Peyer's patch (tissue), 4 donors: ENCODE measurements at regions not wholly inside any gene's neighbourhood (a gene's known extent, or its start where the extent isn't known, plus 50 kb on each side); places are given as distances from the start of the nearest gene placed in this dataset.

Source experiments
- POLR2A ChIP-seq, 2 donors: fragments of 450-650 bp; IDR thresholded peaks; one replicate each; pipeline ENCODE4 v1.5.1; 2017; ENCODE audit warnings: antibody characterized with exemption in 2 of 2, mild to moderate bottlenecking in 2 of 2, moderate library complexity in 2 of 2
- TF ChIP-seq, protein P1 (sequence below), 6 experiments: fragments of 450-650 bp in 4 of 6; fragments of 200-600 bp in 2 of 6; sonication (generic) in 1 of 6; IDR thresholded peaks; one replicate each; pipeline ENCODE4 v1.5.1; 2017 to 2019; ENCODE audit warnings: antibody characterized with exemption in 6 of 6, mild to moderate bottlenecking in 3 of 6, moderate library complexity in 1 of 6

DNA sequence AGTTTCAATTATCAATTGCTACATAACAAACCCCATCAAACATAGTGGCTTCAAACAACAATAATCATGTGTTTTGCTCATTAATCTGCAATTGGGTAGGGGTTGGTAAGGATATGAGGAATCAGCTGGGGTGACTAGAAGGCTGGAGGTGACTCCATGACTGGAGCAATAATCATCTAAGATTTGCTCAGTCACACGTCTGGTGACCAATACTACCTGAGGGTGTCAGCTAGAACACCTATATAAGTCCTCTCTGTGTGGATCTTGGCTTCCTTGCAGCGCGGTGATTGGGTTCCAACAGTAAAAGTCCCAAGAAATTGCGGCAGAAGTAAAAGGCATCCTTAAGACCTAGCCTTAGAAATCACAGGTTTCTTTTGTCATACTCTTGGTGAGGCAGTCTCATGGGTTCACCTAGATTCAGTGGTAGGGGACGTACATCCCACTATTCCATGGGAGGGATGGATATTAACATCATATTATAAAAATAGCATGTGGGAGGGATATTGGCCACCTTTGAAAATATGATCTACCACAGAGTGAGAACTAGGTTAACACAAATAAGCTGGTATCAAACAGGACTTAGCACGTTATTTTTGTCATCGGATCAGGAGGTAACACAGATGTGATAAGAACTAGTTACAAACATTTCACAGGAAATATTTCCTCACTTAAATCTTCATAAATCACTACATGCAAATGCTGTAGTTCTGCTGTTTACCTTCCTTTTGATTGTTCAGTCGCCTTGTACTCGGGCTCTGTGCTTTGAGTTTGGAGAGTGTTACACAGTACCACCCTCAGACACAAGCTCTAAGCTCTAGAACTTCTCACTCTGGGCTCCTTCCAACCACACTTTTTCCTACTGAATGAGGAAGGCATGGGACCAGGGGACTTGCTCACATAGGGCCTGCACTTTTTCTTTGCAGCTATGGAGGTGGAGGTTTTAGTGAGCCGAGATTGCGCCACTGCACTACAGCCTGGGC lies 78.3 kb downstream of the LARP7 start:
- TF ChIP-seq, protein P1, sequence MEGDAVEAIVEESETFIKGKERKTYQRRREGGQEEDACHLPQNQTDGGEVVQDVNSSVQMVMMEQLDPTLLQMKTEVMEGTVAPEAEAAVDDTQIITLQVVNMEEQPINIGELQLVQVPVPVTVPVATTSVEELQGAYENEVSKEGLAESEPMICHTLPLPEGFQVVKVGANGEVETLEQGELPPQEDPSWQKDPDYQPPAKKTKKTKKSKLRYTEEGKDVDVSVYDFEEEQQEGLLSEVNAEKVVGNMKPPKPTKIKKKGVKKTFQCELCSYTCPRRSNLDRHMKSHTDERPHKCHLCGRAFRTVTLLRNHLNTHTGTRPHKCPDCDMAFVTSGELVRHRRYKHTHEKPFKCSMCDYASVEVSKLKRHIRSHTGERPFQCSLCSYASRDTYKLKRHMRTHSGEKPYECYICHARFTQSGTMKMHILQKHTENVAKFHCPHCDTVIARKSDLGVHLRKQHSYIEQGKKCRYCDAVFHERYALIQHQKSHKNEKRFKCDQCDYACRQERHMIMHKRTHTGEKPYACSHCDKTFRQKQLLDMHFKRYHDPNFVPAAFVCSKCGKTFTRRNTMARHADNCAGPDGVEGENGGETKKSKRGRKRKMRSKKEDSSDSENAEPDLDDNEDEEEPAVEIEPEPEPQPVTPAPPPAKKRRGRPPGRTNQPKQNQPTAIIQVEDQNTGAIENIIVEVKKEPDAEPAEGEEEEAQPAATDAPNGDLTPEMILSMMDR (IDR thresholded peaks at IDR 0.05): no peak
- TF ChIP-seq POLR2A (IDR thresholded peaks at IDR 0.05): no peak
